Psoas muscle (tissue), 7 donors: ENCODE measurements at regions not wholly inside any gene's neighbourhood (a gene's known extent, or its start where the extent isn't known, plus 50 kb on each side); places are given as distances from the start of the nearest gene placed in this dataset.
"Not testable (repeated sequence)": the region's sequence is repeated elsewhere in the genome, so short reads cannot be mapped to it uniquely, and the experiment has no call there.

Experiments
- ATAC-seq, 4 donors: fragments of 200-7000 bp; cut with Tn5 transposase; one replicate each; pipeline ENCODE4 v1.9.1; 2020; ENCODE audit warnings: moderate library complexity in 3 of 4, mild to moderate bottlenecking in 2 of 4
- DNase-seq, 2 donors: peaks; one replicate each; pipeline ENCODE4 v3.0.0-alpha.2; 2020
- H3K27ac ChIP-seq: fragments of 200-600 bp; one replicate; pipeline ENCODE4 v1.8.0; 2022
- H3K27me3 ChIP-seq, 3 donors: fragments of 200-600 bp in 1 of 3; one replicate each; pipeline versions ENCODE4 v1.6.1 to v1.8.0; 2013 to 2022; ENCODE audit warnings: low read length in 2 of 3, mild to moderate bottlenecking in 2 of 3, moderate library complexity in 1 of 3; ENCODE audit not compliant: insufficient read depth in 3 of 3
- H3K36me3 ChIP-seq, 2 donors: fragments of 200-600 bp in 1 of 2; one replicate each; pipeline versions ENCODE4 v1.6.1 to v1.8.0; 2013 to 2022; ENCODE audit warnings: low read depth in 1 of 2, mild to moderate bottlenecking in 1 of 2, moderate library complexity in 1 of 2; ENCODE audit not compliant: insufficient read depth in 1 of 2
- H3K4me1 ChIP-seq: fragments of 200-600 bp; one replicate; pipeline ENCODE4 v1.8.0; 2022
- H3K4me3 ChIP-seq: fragments of 200-600 bp; one replicate; pipeline ENCODE4 v1.8.0; 2022; ENCODE audit warnings: mild to moderate bottlenecking
- H3K9me3 ChIP-seq: fragments of 200-600 bp; one replicate; pipeline ENCODE4 v1.8.0; 2022
- CTCF ChIP-seq: fragments of 200-600 bp; IDR thresholded peaks from one replicate; pipeline ENCODE4 v1.8.0; 2022; ENCODE audit warnings: antibody characterized with exemption
- WGBS, 3 donors: extraction: QIAGEN DNeasy Blood & Tissue Kit; methylation state at CpG; one replicate each; pipeline versions ENCODE4 v1.1.6 to v1.1.7; 2013; 5-methylcytosine and 5-hydroxymethylcytosine counted together
- intact Hi-C, 2 donors: fragments of 100-400 bp; cut with DNase I; formaldehyde crosslinking; loops; one replicate each; pipeline versions ENCODE4 v1.11.0 to v1.14.2; 2022
- donor health status: healthy with polysubstance abuse.
- donor health status: DM: no; HTN: no; CAD: no; lungs with moderate emphysema.
- donor health status: Bipolar disorder and iron deficiency.
- donor health status: healthy.
- donor health status: DM: yes; HTN: yes; CAD: no.
- donor health status: DM: no; HTN: no; CAD: no.
- donor health status: DM: yes; HTN: yes; CAD: no.

DNA sequence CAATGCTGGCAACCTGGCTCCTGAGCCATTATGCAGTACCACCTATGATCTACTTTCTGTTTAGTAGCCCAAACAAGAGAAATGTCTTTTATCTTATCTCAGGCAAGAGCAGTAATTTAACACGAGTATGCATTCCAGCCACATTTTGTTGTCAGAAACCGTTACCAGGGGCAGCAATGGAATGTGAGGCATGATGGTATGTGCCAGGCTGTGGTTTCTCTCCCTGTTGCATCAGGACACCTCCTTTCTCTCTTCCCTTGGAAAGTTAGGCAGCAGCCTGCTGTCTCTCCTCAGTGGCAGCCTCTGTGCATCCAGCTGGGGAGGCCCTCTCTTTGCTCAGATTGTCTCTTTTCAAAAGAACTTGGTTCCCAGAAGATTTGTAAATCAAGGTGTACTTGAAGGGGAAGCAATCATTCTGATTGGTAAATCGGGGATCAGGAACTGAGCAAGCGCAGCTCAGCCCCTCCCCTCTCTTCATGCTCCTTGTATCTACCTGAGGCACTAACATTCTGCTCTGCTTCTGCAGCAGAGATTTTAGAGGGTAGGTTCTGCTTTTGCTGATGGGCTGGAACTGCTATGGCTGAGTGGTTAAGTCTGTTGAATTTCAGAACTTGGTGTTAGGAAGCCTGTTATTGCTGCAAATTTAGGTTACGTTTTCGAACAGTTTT, 229.2 kb downstream of the ADAMTS15 start:
- Histone ChIP-seq H3K27ac (no peak overlapping the region), H3K4me1 (peaks cover 33% of the 10 kb centered on the region), H3K27me3 (no peaks in the 10 kb centered on the region), H3K4me3 (no peak overlapping the region), H3K36me3 (no peaks in the 10 kb centered on the region), H3K9me3 (peaks cover 30% of the 10 kb centered on the region)
- intact Hi-C loops: loop anchor here (10.0 kb wide), 2 partner anchors 147 to 233 kb away; partner anchors contain the start of gene ADAMTS15 (in 1 of the 2)
- DNase-seq (no peak), ATAC-seq (peak in 1 of 4 donors; percentile 12)
- 70 to 75% (median 70%) methylated on average over 6 of the region's 6 CpGs for WGBS, 3 donors
- TF ChIP-seq CTCF: no peak

GRCh38 chr11:130679247-130679646, 230.8 kb downstream of the ADAMTS15 start:
- Histone ChIP-seq H3K27me3 (no peaks in the 10 kb centered on the region), H3K4me1 (peaks cover 26% of the 10 kb centered on the region), H3K27ac (no peak overlapping the region), H3K9me3 (peaks cover 30% of the 10 kb centered on the region), H3K36me3 (no peaks in the 10 kb centered on the region), H3K4me3 (no peak overlapping the region)
- WGBS, 3 donors: 92 to 95% (median 95%) methylated on average over 4 of the region's 4 CpGs
- no peak for DNase-seq
- intact Hi-C loops: loop anchor here (10.0 kb wide), 2 partner anchors 146 to 234 kb away; partner anchors contain the start of gene ADAMTS15 (in 1 of the 2)
- no peak for ATAC-seq
- no peak for TF ChIP-seq CTCF

DNA sequence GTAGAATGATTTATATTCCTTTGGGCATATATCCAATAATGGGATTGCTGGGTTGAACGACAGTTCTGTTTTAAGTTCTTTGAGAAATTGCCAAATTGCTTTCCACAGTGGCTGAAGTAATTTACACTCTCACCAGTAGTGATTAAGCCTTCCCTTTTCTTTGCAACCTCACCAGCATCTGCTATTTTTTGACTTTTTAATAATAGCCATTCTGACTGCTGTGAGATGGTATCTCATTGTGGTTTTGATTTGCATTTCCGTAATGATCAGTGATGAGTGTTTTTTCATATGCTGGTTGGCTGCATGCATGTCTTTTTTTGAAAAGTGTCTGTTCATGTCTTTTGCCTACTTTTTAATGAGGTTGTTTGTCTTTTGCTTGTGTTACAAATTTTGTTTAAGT, 233.8 kb downstream of the SNX19 start:
- 52 to 61% (median 59%) methylated on average over 2 of the region's 2 CpGs for WGBS, 3 donors
- H3K27me3 ChIP-seq, H3K4me1 ChIP-seq: not testable (repeated sequence)

GRCh38 chr11:130689222-130689908, 226.9 kb downstream of the SNX19 start:
- no peak overlapping the region for H3K4me3 ChIP-seq
- WGBS, 3 donors: 84 to 87% (median 85%) methylated on average over 4 of the region's 4 CpGs
- intact Hi-C loops: no loop called here
- no peaks in the 10 kb centered on the region for H3K27me3 ChIP-seq
- no peaks in the 10 kb centered on the region for H3K4me1 ChIP-seq
- no peak for DNase-seq
- H3K9me3 ChIP-seq: no peaks in the 10 kb centered on the region
- ATAC-seq: no peak
- H3K36me3 ChIP-seq: no peaks in the 10 kb centered on the region
- TF ChIP-seq CTCF: no peak
- H3K27ac ChIP-seq: no peak overlapping the region

More for the DNA sequence above, 233.8 kb downstream of the SNX19 start:
- intact Hi-C loops, H3K27ac ChIP-seq, DNase-seq, H3K4me3 ChIP-seq, ATAC-seq, H3K36me3 ChIP-seq: not testable (repeated sequence)
- peaks cover 30% of the 10 kb centered on the region for H3K9me3 ChIP-seq

- Histone ChIP-seq H3K4me1 (no peaks in the 10 kb centered on the region), H3K4me3 (no peak overlapping the region), H3K27ac (no peak overlapping the region), H3K9me3 (no peaks in the 10 kb centered on the region), H3K27me3 (no peaks in the 10 kb centered on the region), H3K36me3 (no peaks in the 10 kb centered on the region)
- WGBS, 3 donors: 57 to 60% (median 59%) methylated on average over 2 of the region's 2 CpGs
- intact Hi-C loops: no loop called here
- DNase-seq (no peak), ATAC-seq (no peak)
- TF ChIP-seq CTCF: no peak
Measured at GRCh38 chr11:130691581-130691980, 224.7 kb downstream of the SNX19 start.
